Mucosa of descending colon (tissue), 3 donors: ENCODE measurements at regions not wholly inside any gene's neighbourhood (a gene's known extent, or its start where the extent isn't known, plus 50 kb on each side); places are given as distances from the start of the nearest gene placed in this dataset.

Experiments
- ATAC-seq: fragments of 200-7000 bp; cut with Tn5 transposase; one replicate; pipeline ENCODE4 v1.9.1; 2020; ENCODE audit warnings: mild to moderate bottlenecking, moderate library complexity
- DNase-seq, 3 donors: peaks; one replicate each; pipeline ENCODE4 v3.0.0-alpha.2; 2020
- H3K36me3 ChIP-seq: fragments of 200-600 bp; one replicate; pipeline ENCODE4 v1.8.0; 2021; ENCODE audit warnings: low read depth, mild to moderate bottlenecking
- H3K4me1 ChIP-seq: fragments of 200-600 bp; one replicate; pipeline ENCODE4 v1.8.0; 2021; ENCODE audit warnings: low read depth, mild to moderate bottlenecking
- H3K4me3 ChIP-seq: fragments of 200-600 bp; one replicate; pipeline ENCODE4 v1.8.0; 2021; ENCODE audit warnings: mild to moderate bottlenecking
- H3K9me3 ChIP-seq: fragments of 200-600 bp; one replicate; pipeline ENCODE4 v1.8.0; 2021; ENCODE audit warnings: mild to moderate bottlenecking
- intact Hi-C, 2 donors: fragments of 100-400 bp; cut with DNase I in 1 of 2; cut with micrococcal nuclease in 1 of 2; formaldehyde crosslinking; loops; one replicate each; pipeline versions ENCODE4 v1.11.0 to v1.11.1; 2022; cut with DNase I, micrococcal nuclease
- TF ChIP-seq, protein P1 (sequence below): fragments of 200-600 bp; IDR thresholded peaks from one replicate; pipeline ENCODE4 v1.8.0; 2022; ENCODE audit warnings: antibody characterized with exemption, mild to moderate bottlenecking
- donor health status: DM: no; HTN: no; CAD: no; lungs with moderate emphysema.
- donor health status: DM: no; HTN: no; CAD: no.
- donor health status: DM: no; HTN: yes; CAD: no.

DNA sequence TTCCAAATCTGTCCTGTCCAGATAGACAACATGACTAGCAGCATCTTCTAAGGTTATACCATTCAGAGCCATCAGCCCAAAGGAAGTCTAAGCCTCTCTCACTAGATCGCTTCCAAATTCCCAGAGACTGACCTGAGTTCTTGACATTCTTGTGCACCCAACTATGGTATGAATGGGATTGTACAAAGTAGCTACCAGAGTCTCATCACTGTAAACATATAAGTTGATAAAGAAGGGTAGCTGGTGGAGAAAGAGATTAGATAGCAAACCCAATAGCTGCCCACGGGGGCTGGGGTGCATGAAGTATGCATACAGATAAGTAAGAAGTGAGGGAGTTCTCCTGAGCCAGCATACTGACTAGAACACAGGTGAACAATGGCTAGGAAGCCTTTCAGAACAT is 180.0 kb downstream of the PLPP3 start:
- DNase-seq (no peak), ATAC-seq (no peak)
- TF ChIP-seq, protein P1, sequence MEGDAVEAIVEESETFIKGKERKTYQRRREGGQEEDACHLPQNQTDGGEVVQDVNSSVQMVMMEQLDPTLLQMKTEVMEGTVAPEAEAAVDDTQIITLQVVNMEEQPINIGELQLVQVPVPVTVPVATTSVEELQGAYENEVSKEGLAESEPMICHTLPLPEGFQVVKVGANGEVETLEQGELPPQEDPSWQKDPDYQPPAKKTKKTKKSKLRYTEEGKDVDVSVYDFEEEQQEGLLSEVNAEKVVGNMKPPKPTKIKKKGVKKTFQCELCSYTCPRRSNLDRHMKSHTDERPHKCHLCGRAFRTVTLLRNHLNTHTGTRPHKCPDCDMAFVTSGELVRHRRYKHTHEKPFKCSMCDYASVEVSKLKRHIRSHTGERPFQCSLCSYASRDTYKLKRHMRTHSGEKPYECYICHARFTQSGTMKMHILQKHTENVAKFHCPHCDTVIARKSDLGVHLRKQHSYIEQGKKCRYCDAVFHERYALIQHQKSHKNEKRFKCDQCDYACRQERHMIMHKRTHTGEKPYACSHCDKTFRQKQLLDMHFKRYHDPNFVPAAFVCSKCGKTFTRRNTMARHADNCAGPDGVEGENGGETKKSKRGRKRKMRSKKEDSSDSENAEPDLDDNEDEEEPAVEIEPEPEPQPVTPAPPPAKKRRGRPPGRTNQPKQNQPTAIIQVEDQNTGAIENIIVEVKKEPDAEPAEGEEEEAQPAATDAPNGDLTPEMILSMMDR = no peak
- Histone ChIP-seq H3K4me1 (no peaks in the 10 kb centered on the region), H3K4me3 (no peak overlapping the region), H3K36me3 (no peaks in the 10 kb centered on the region), H3K9me3 (no peaks in the 10 kb centered on the region)
- intact Hi-C loops = no loop called here

DNA sequence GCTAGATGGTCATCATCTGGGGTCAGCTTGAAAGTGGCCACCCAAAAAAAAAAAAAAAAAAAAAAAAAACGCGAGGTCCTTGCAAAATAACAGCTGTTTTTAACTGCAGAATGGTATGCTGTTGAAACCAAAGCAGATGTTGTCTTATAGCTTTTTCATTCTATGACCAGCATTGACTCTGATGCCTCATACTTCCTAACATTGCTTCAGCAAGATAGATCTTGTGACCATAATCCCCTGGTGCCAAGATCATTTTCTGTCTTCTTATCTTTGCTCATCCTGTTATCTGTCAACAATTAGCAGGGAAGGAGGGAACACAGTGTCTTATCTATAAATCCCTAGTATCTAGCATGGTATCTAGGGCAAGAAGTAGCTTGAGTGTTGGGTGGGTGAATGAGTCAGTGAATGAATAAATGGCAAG is 181.5 kb downstream of the PLPP3 start:
- intact Hi-C loops = no loop called here
- Histone ChIP-seq H3K4me3 (no peak overlapping the region), H3K36me3 (no peaks in the 10 kb centered on the region), H3K9me3 (no peaks in the 10 kb centered on the region), H3K4me1 (no peaks in the 10 kb centered on the region)
- no peak for ATAC-seq
- TF ChIP-seq, protein P1 = no peak
- DNase-seq = no peak

DNA sequence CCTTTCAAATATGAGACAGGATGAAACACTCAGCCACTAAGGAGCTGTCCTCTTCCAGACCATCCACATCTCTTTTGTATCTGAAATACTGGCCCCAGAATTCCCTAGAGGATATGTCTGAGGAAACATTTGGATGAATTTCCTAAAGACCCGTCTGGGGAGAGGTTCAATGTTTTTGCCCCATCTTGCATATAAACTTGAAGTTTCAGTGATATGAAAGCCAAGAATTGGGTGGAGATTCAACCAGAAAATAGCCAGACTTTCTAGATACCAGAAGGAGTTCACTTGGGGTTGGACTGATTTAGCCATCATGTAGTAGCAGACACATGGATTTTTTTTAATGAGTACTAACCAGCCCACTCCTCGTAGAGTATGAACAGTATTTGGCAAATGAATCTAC is 182.0 kb downstream of the PLPP3 start:
- intact Hi-C loops = no loop called here

DNA sequence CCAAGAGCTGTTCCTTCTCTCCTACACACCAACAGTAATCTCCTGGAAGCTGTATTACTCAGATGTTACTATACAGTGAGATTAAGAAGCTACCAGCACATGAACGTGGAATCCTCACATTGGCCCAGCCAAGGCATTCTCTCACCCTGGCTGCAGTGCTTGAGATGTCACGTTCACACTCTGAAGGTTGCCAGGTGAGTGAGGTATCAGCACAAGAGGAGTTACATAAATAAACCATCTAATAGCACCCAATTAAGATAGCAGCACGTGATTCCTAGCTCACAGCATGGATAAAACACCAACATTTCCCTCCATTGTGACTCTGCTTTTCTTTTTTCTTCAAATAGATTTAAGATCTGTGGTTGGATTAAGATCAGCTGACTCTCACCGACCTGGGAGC is 182.8 kb downstream of the PLPP3 start:
- intact Hi-C loops = no loop called here
- TF ChIP-seq, protein P1 = no peak
- ATAC-seq (no peak), DNase-seq (no peak)
- Histone ChIP-seq H3K9me3 (no peaks in the 10 kb centered on the region), H3K36me3 (no peaks in the 10 kb centered on the region), H3K4me1 (no peaks in the 10 kb centered on the region), H3K4me3 (no peak overlapping the region)

More for the DNA sequence above, 182.0 kb downstream of the PLPP3 start:
- Histone ChIP-seq H3K4me1 (no peaks in the 10 kb centered on the region), H3K4me3 (no peak overlapping the region), H3K36me3 (no peaks in the 10 kb centered on the region), H3K9me3 (no peaks in the 10 kb centered on the region)
- ATAC-seq (no peak), DNase-seq (no peak)
- TF ChIP-seq, protein P1 = no peak

DNA sequence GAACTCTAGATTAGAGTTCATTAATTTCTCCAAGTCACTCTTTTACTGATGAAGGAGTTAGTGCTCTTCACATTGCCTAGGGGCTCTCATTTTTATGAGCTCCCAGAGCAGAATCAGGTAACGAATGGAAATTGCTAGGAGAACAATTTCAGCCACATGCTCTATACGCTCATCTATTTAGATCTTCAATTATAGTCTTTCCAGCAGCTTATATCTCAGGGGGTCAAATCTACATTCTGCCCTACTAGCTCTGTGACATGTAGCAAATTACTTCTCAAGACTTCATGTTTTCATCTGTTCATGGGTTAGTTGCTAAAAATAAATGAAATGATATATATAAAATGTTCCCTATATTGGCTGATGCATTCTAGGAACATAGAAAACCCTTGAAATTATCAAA is 183.6 kb downstream of the PLPP3 start:
- Histone ChIP-seq H3K9me3 (no peaks in the 10 kb centered on the region), H3K36me3 (no peaks in the 10 kb centered on the region), H3K4me3 (no peak overlapping the region), H3K4me1 (no peaks in the 10 kb centered on the region)
- intact Hi-C loops = no loop called here
- ATAC-seq = no peak
- DNase-seq = no peak
- TF ChIP-seq, protein P1 = no peak

DNA sequence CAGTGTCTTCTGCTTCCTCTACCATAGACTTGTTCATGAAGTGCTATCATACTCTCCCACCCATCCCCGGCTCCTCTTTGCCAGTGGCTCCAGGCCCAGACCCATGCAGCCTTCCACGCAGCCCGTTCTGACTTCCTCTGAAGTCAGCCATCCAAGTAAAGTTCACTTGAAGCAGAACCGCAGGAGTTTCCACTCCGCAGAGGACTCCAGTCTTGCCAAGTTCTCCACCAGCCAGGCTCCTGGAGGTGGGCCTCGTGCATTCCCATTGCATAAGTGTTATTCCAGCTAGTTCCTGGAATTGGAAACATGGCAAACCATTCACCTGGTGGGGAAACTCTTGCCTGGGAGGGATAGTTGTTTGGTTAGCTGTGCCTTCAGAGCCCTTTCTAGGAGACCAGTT is 185.1 kb downstream of the PLPP3 start:
- no peak overlapping the region for H3K4me3 ChIP-seq
- DNase-seq = no peak
- no peaks in the 10 kb centered on the region for H3K9me3 ChIP-seq
- H3K4me1 ChIP-seq = no peaks in the 10 kb centered on the region
- TF ChIP-seq, protein P1 = no peak
- intact Hi-C loops = no loop called here
- no peaks in the 10 kb centered on the region for H3K36me3 ChIP-seq
- no peak for ATAC-seq
